Mucosa of rectum (tissue), 2 donors: ENCODE measurements at regions not wholly inside any gene's neighbourhood (a gene's known extent, or its start where the extent isn't known, plus 50 kb on each side); places are given as distances from the start of the nearest gene placed in this dataset.
"Not testable (repeated sequence)": the region's sequence is repeated elsewhere in the genome, so short reads cannot be mapped to it uniquely, and the experiment has no call there.

ENCODE experiments used
- H3K27ac ChIP-seq, 2 donors: one replicate each; pipeline ENCODE4 v1.7.0; 2013; ENCODE audit warnings: inconsistent platforms in 2 of 2, low read depth in 2 of 2, low read length in 2 of 2
- H3K27me3 ChIP-seq, 2 donors: one replicate each; pipeline ENCODE4 v1.7.0; 2013; ENCODE audit warnings: low read length in 2 of 2; ENCODE audit not compliant: control insufficient read depth in 2 of 2, insufficient read depth in 2 of 2
- H3K36me3 ChIP-seq, 2 donors: one replicate each; pipeline ENCODE4 v1.7.0; 2013; ENCODE audit warnings: low read length in 2 of 2; ENCODE audit not compliant: control insufficient read depth in 2 of 2, insufficient read depth in 2 of 2
- H3K4me1 ChIP-seq, 2 donors: one replicate each; pipeline ENCODE4 v1.7.0; 2013; ENCODE audit warnings: low read length in 2 of 2, mild to moderate bottlenecking in 1 of 2; ENCODE audit not compliant: control insufficient read depth in 2 of 2, insufficient read depth in 2 of 2
- H3K4me3 ChIP-seq, 2 donors: one replicate each; pipeline ENCODE4 v1.7.0; 2013; ENCODE audit warnings: low read length in 2 of 2
- H3K9ac ChIP-seq, 2 donors: one replicate each; pipeline ENCODE4 v1.7.0; 2013; ENCODE audit warnings: low read length in 2 of 2, low read depth in 1 of 2, mild to moderate bottlenecking in 1 of 2
- H3K9me3 ChIP-seq, 2 donors: one replicate each; pipeline ENCODE4 v1.7.0; 2013; ENCODE audit warnings: low read length in 2 of 2; ENCODE audit not compliant: control insufficient read depth in 2 of 2
- donor health status: healthy.
- donor health status: Normal muscosa, but diverticular disease.

DNA sequence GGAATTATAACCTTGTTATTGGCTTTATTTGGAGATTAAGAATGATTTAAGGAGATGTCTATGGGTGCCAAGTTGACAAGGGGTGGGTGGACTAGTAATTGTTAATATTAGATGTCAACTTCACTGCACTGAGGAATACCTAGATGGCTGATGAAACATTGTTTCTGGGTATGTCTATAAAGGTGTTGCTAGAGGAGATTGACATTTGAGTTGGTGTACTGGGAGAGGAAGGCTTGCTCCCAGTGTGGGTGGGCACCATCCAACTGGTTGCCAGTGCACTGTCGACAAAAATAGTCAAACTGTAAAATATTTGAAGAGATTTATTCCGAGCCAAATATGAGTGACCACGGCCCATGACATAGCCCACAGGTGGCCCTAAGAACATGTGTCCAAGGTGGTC is 378.8 kb downstream of the NDFIP2 start:
- Histone ChIP-seq H3K27me3 (no peaks in the 10 kb centered on the region), H3K27ac (no peak overlapping the region), H3K4me1 (peaks cover 0 to 7% of the 10 kb centered on the region in 2 donors), H3K9me3 (no peaks in the 10 kb centered on the region), H3K9ac (no peak overlapping the region), H3K36me3 (no peaks in the 10 kb centered on the region), H3K4me3 (no peak overlapping the region)

DNA sequence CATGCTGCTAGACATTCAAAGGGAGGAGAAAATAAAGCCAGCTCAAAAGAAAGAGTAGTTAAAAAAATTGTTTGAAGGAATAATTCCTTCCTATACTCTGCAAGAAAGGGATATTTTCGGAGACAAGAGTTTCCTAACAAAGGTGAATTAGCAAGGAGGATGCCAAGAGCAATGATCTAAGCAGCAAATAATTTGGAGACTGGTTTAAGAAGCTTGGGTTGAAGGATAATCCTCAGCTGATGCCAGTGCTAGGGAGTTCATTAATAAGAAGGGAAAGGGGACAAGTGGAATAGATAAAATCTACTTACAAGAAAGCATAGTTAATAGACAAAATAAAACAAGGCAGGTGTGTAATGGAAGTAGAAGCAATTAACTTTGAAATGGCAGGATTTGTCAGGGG is 372.3 kb downstream of the NDFIP2 start:
- no peaks in the 10 kb centered on the region for H3K27me3 ChIP-seq
- no peak overlapping the region for H3K27ac ChIP-seq
- H3K4me1 ChIP-seq = no peaks in the 10 kb centered on the region
- no peak overlapping the region for H3K9ac ChIP-seq
- H3K9me3 ChIP-seq = no peaks in the 10 kb centered on the region
- H3K36me3 ChIP-seq = no peaks in the 10 kb centered on the region
- H3K4me3 ChIP-seq = no peak overlapping the region

DNA sequence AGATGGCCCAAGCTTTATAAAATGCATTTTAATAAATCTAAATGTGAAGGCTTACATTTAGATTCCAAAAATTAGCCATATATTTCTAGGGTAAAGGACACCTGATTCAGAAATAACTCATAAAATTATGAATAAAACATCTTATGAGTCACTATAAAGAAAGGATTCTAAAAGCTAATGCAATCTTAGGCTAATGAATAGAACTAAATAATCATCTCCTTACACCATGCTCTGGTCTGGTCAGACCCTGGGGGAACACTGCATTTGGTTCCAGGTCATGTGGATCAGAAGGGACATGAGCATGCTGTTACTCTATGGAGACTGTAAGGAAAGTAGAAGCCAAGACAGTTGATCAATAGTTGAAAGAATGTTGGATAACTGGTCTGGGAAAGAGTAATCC is 370.4 kb downstream of the NDFIP2 start:
- no peaks in the 10 kb centered on the region for H3K27me3 ChIP-seq
- H3K9me3 ChIP-seq = no peaks in the 10 kb centered on the region
- H3K4me1 ChIP-seq = no peaks in the 10 kb centered on the region
- H3K9ac ChIP-seq = no peak overlapping the region
- no peak overlapping the region for H3K4me3 ChIP-seq
- no peak overlapping the region for H3K27ac ChIP-seq
- H3K36me3 ChIP-seq = no peaks in the 10 kb centered on the region

DNA sequence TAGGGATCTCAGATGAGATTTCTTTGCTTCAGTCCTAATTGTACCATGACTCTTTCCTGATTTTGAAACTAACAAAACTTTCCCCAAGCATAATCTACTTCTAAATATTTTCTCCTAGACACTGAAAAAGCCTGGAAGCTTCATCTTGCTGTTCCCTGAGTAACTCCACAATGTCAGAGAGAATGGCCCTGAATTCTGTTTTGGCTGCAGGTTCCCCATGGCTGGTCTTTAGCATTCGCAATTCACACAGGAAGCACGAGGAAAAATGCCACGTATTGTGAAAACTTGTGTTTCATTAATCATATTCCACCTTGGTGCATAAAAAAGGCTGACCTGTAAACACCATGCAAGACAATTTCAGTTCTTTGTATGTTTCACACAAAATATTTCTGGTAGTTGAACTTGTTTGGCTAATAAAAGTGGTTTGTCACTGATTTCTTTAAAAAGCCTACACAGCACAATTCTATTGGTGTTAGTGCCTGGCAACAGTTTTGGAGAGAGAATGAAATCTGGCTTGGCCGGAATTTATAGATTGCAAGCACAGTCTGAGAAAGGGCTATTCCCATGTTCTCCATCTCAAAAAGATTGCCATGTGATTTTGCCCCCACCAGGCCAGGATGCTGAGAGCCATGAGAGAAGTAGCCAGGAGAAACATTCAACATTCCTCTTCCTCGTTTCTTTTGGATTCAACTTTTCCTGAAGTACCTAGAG is 367.1 kb downstream of the NDFIP2 start:
- H3K9me3 ChIP-seq = no peaks in the 10 kb centered on the region
- no peak overlapping the region for H3K4me3 ChIP-seq
- H3K27ac ChIP-seq = no peak overlapping the region
- no peaks in the 10 kb centered on the region for H3K36me3 ChIP-seq
- H3K9ac ChIP-seq = no peak overlapping the region
- no peaks in the 10 kb centered on the region for H3K4me1 ChIP-seq
- no peaks in the 10 kb centered on the region for H3K27me3 ChIP-seq

DNA sequence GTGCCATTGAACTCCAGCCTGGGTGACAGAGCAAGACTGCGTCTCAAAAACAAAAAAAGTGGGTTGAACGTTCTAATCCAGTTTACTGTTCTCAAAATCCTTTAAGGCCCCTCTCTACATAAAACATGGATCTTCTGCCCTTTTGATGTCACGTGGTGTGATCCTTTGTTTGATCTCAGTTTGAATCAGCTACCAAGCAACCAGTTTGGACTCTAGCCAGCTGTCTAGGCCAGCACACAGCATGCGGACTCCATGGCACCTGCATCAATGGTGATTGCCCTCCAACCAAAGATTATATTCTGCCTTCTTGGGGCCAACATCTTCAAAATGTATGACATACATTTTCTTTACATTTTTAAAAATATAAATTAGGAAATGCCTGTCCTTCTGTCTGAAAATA is 365.4 kb downstream of the NDFIP2 start:
- Histone ChIP-seq H3K27me3 (no peaks in the 10 kb centered on the region), H3K9ac (no peak overlapping the region), H3K9me3 (no peaks in the 10 kb centered on the region), H3K27ac (no peak overlapping the region), H3K36me3 (no peaks in the 10 kb centered on the region), H3K4me1 (no peaks in the 10 kb centered on the region), H3K4me3 (no peak overlapping the region)

DNA sequence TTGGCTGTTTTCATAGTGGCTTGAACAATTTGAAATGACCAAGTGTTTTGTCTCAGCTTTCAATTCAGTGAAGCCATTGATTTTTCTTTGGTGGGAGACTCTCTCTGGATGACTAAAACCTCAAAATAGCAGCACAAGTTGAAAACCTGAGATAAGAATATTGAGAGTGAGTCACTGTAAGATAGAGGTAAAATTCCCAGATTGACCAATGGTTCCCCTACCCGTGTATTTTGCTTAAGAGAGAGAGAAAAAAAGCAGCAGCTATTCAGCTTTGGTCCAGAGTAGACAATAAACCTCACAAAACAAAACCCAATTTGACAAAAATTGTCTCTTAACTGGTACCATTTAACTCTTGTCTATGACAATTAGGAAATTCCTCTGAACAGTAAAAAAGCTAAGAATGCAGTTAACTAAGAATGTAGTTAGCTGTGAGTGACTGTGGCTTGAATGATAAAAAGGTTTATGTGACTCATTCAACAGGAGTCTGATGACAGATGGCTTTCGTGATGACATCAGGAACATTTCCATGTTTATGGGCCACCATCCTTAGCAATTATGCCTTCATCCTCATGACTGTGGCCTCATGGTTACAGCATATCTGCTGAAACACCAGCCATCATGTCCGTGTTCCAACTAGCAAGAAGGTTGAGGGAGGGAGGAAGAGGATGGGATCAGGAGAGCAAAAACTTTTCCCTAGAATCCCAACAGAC is 356.9 kb downstream of the NDFIP2 start:
- Histone ChIP-seq H3K9me3 (no peaks in the 10 kb centered on the region), H3K36me3 (no peaks in the 10 kb centered on the region)

DNA sequence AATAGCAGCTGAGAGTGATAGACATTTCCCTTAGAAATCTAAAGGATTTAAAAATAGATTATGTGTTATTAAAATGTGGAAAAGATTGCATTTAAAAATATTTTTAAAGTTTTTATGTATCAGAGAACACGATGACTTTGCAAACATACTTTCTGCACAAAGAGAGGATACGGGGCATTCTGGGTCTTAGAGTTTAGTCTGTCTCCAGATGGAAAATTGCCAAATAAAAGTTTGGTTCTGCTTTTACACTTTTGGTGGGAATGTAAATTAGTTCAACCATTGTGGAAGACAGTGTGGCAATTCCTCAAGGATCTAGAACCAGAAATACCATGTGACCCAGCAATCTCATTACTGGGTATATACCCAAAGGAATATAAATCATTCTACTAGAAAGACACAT is 355.2 kb downstream of the NDFIP2 start:
- H3K9me3 ChIP-seq, H3K4me3 ChIP-seq, H3K36me3 ChIP-seq, H3K27ac ChIP-seq, H3K27me3 ChIP-seq, H3K9ac ChIP-seq, H3K4me1 ChIP-seq: not testable (repeated sequence)

More for the DNA sequence above, 356.9 kb downstream of the NDFIP2 start:
- H3K27me3 ChIP-seq = no peaks in the 10 kb centered on the region
- no peak overlapping the region for H3K9ac ChIP-seq
- H3K27ac ChIP-seq = no peak overlapping the region
- no peak overlapping the region for H3K4me3 ChIP-seq
- no peaks in the 10 kb centered on the region for H3K4me1 ChIP-seq

DNA sequence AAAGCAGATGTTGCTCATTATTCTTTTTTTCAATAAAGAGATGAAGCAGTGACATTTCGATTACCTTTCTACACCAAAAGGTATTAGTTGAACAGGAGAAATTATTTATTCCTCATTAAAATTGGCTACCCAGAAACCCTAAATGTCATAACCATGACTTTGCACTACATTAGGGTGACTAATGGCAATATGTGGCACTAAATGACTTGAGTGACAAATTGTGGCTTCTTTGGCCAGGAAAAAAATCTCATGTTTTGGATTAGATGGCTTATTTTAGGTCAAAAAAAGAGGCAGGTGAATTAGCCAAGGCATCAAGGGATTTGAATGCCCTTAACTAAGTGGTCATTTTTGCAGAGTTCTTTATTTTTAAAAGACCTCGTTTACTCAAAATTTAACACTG is 353.9 kb downstream of the NDFIP2 start:
- Histone ChIP-seq H3K9ac (no peak overlapping the region), H3K36me3 (no peaks in the 10 kb centered on the region), H3K27me3 (no peaks in the 10 kb centered on the region), H3K9me3 (no peaks in the 10 kb centered on the region), H3K27ac (no peak overlapping the region), H3K4me3 (no peak overlapping the region), H3K4me1 (no peaks in the 10 kb centered on the region)

DNA sequence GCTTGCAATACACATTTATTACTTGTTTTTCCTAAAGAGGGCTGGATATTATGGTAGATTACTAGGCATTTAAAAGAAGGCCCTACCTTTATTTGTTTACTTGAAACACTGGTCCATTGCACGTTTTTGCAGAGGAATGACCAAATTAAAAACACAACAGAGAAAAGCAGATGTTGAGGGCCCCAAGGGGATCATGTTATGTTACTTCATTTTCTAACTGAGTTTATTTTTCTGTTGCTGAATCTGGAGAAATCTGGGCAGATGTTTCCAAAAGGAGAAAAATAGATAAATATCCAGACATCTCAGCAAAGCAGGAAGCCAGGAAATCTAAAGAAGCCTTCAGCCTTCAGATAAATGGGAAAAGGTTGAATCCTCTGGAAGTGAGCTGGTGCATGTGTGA is 353.0 kb downstream of the NDFIP2 start:
- no peak overlapping the region for H3K27ac ChIP-seq
- no peaks in the 10 kb centered on the region for H3K4me1 ChIP-seq
- H3K9ac ChIP-seq = no peak overlapping the region
- H3K9me3 ChIP-seq = no peaks in the 10 kb centered on the region
- H3K27me3 ChIP-seq = no peaks in the 10 kb centered on the region
- H3K4me3 ChIP-seq = no peak overlapping the region
- H3K36me3 ChIP-seq = no peaks in the 10 kb centered on the region

DNA sequence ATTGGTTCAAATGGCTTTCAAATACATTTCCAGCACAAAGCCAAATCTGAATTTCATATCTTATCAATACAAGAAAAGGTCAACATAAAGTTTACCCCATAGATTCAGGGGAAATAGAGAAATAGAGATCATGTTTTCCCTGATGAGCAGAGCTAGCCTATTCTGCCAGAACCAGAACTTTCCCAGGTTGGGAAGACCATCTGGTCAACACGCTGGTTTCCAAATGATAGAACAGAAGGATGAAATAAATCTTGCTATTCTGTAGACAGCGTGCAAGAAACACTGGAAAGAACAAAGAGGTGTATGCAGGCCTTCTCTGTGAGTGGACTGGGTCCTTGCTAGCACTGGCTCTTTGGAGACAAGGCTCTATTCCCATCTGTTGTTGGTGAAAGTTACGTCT is 350.6 kb downstream of the NDFIP2 start:
- Histone ChIP-seq H3K4me1 (no peaks in the 10 kb centered on the region), H3K9ac (no peak overlapping the region), H3K9me3 (no peaks in the 10 kb centered on the region), H3K27me3 (no peaks in the 10 kb centered on the region), H3K4me3 (no peak overlapping the region), H3K36me3 (no peaks in the 10 kb centered on the region), H3K27ac (no peak overlapping the region)
